Stomach (tissue), 8 donors: ENCODE measurements at regions not wholly inside any gene's neighbourhood (a gene's known extent, or its start where the extent isn't known, plus 50 kb on each side); places are given as distances from the start of the nearest gene placed in this dataset.

Experiments used
- DNase-seq, 2 donors: peaks; one replicate each; pipeline versions ENCODE4 v3.0.0 to v3.0.0-alpha.2; 2013 to 2019
- H3K27ac ChIP-seq, 5 donors: fragments of 200-600 bp in 4 of 5; sonication (generic) in 4 of 5; one replicate each; pipeline ENCODE4 v1.5.1; 2013 to 2019; ENCODE audit warnings: mild to moderate bottlenecking in 1 of 5, moderate library complexity in 1 of 5
- H3K27me3 ChIP-seq, 3 donors: fragments of 200-600 bp; sonication (generic); one replicate each; pipeline ENCODE4 v1.5.1; 2017 to 2019; ENCODE audit warnings: mixed run types in 1 of 3
- H3K36me3 ChIP-seq, 4 donors: fragments of 200-600 bp; sonication (generic); 1 replicate in 3 of 4; 2 replicates in 1 of 4; pipeline ENCODE4 v1.5.1; 2016 to 2019
- H3K4me1 ChIP-seq, 4 donors: fragments of 200-600 bp; sonication (generic); one replicate each; pipeline ENCODE4 v1.5.1; 2016 to 2019
- H3K4me3 ChIP-seq, 4 donors: fragments of 200-600 bp; sonication (generic) in 3 of 4; one replicate each; pipeline ENCODE4 v1.5.1; 2016 to 2019; ENCODE audit warnings: mild to moderate bottlenecking in 1 of 4
- H3K9me3 ChIP-seq, 4 donors: fragments of 200-600 bp; sonication (generic); one replicate each; pipeline ENCODE4 v1.5.1; 2016 to 2019
- EP300 ChIP-seq: sonication (generic); formaldehyde crosslinking; IDR thresholded peaks from one replicate; pipeline ENCODE4 v1.6.1; 2017; ENCODE audit warnings: antibody characterized with exemption
- POLR2A ChIP-seq, 4 donors: fragments of 450-650 bp; IDR thresholded peaks; one replicate each; pipeline ENCODE4 v1.6.1; 2016; ENCODE audit warnings: antibody characterized with exemption in 4 of 4, control low read depth in 2 of 4, mild to moderate bottlenecking in 1 of 4, moderate library complexity in 1 of 4
- POLR2AphosphoS5 ChIP-seq, 3 donors: sonication (generic); formaldehyde crosslinking; IDR thresholded peaks; one replicate each; pipeline ENCODE4 v1.6.1; 2016; ENCODE audit warnings: antibody characterized with exemption in 3 of 3
- WGBS, 5 donors: extraction: QIAGEN DNeasy Blood & Tissue Kit in 3 of 5; methylation state at CpG; one replicate each; pipeline versions ENCODE4 v1.1.5 to v1.1.7; 2013 to 2018; 5-methylcytosine and 5-hydroxymethylcytosine counted together
- intact Hi-C: fragments of 100-400 bp; cut with DNase I; formaldehyde crosslinking; loops from one replicate; pipeline ENCODE4 v1.15.1; 2023; ENCODE audit warnings: low total_unique reads
- TF ChIP-seq, protein P1 (sequence below), 7 experiments: fragments of 450-650 bp in 4 of 7; fragments of 200-600 bp in 3 of 7; sonication (generic) in 3 of 7; IDR thresholded peaks; one replicate each; pipeline ENCODE4 v1.5.1; 2016 to 2019; ENCODE audit warnings: antibody characterized with exemption in 7 of 7, control low read depth in 2 of 7, mild to moderate bottlenecking in 1 of 7
- donor health status: healthy with polysubstance abuse.
- donor health status: Bipolar disorder and iron deficiency.
- donor health status: healthy.

GRCh38 chr1:191984856-191985255 lies 173.4 kb upstream of the RGS18 start:
- intact Hi-C loops = no loop called here
- H3K27ac ChIP-seq = no peak overlapping the region
- H3K4me3 ChIP-seq = no peak overlapping the region
- WGBS, 5 donors = 53 to 73% (median 69%) methylated on average over 6 of the region's 6 CpGs
- H3K9me3 ChIP-seq = peaks cover 0 to 22% (median 9%) of the 10 kb centered on the region in 4 donors
- peak in 1 of 2 donors; percentile 11 for DNase-seq
- H3K4me1 ChIP-seq = no peaks in the 10 kb centered on the region
- H3K36me3 ChIP-seq = no peaks in the 10 kb centered on the region
- H3K27me3 ChIP-seq = no peaks in the 10 kb centered on the region
- TF ChIP-seq POLR2AphosphoS5 (IDR thresholded peaks at IDR 0.05) = no peak
- TF ChIP-seq, protein P1, sequence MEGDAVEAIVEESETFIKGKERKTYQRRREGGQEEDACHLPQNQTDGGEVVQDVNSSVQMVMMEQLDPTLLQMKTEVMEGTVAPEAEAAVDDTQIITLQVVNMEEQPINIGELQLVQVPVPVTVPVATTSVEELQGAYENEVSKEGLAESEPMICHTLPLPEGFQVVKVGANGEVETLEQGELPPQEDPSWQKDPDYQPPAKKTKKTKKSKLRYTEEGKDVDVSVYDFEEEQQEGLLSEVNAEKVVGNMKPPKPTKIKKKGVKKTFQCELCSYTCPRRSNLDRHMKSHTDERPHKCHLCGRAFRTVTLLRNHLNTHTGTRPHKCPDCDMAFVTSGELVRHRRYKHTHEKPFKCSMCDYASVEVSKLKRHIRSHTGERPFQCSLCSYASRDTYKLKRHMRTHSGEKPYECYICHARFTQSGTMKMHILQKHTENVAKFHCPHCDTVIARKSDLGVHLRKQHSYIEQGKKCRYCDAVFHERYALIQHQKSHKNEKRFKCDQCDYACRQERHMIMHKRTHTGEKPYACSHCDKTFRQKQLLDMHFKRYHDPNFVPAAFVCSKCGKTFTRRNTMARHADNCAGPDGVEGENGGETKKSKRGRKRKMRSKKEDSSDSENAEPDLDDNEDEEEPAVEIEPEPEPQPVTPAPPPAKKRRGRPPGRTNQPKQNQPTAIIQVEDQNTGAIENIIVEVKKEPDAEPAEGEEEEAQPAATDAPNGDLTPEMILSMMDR (IDR thresholded peaks at IDR 0.05) = no peak
- TF ChIP-seq EP300 = no peak
- TF ChIP-seq POLR2A (IDR thresholded peaks at IDR 0.05) = no peak

GRCh38 chr1:191992118-191992517 lies 166.1 kb upstream of the RGS18 start:
- Histone ChIP-seq H3K27me3 (no peaks in the 10 kb centered on the region), H3K9me3 (no peaks in the 10 kb centered on the region), H3K36me3 (no peaks in the 10 kb centered on the region), H3K27ac (no peak overlapping the region), H3K4me1 (no peaks in the 10 kb centered on the region), H3K4me3 (no peak overlapping the region)
- intact Hi-C loops = no loop called here
- DNase-seq = no peak
- TF ChIP-seq EP300 = no peak

DNA sequence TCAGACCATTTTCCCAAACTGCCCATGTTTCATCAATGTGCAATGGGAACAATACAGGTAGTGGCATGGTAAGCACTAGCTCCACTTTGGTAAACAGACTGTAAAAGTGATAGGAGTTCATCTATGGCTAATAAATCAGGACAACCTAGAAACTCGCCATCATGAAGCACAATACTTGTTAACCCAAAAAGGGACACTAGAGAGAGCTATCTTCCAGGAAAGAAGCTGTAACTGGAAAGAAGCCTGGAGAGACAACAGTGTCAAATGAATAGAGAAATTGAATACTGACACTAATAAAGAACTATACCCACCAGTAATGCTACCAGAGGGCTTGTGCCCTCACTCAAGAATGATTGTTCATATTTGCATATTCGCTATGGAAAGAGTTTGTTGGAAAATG lies 164.7 kb upstream of the RGS18 start:
- intact Hi-C loops = no loop called here
- Histone ChIP-seq H3K9me3 (no peaks in the 10 kb centered on the region), H3K4me3 (no peak overlapping the region), H3K4me1 (no peaks in the 10 kb centered on the region), H3K27ac (no peak overlapping the region), H3K36me3 (no peaks in the 10 kb centered on the region), H3K27me3 (no peaks in the 10 kb centered on the region)
- TF ChIP-seq POLR2A (IDR thresholded peaks at IDR 0.05) (no peak), EP300 (no peak), POLR2AphosphoS5 (IDR thresholded peaks at IDR 0.05) (no peak)
- TF ChIP-seq, protein P1 (IDR thresholded peaks at IDR 0.05) = no peak
- no peak for DNase-seq
- 53 to 56% (median 54%) methylated on average over 2 of the region's 2 CpGs for WGBS, 5 donors

DNA sequence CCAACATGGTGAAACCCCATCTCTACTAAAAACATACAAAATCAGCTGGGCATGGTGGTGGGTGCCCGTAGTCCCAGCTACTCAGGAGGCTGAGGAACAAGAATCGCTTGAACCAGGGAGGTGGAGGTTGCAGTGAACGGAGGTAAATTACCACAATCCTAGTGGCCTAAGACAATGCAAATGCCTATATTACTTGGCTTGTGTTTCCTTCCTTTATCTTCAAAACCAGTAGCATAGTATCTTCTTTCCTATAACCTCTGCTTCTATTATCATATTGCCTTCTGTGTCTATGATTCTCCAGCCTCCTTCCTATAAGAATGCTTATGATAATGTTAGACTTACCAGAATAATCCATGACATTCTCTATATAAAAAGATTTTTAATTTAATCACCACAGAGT lies 156.2 kb upstream of the RGS18 start:
- no peaks in the 10 kb centered on the region for H3K9me3 ChIP-seq
- H3K36me3 ChIP-seq = no peaks in the 10 kb centered on the region
- intact Hi-C loops = no loop called here
- no peaks in the 10 kb centered on the region for H3K27me3 ChIP-seq
- TF ChIP-seq EP300 = no peak
- TF ChIP-seq POLR2AphosphoS5 (IDR thresholded peaks at IDR 0.05) = no peak
- TF ChIP-seq, protein P1 (IDR thresholded peaks at IDR 0.05) = no peak
- TF ChIP-seq POLR2A (IDR thresholded peaks at IDR 0.05) = no peak
- H3K4me1 ChIP-seq = no peaks in the 10 kb centered on the region
- whole genome bisulfite sequencing, 5 donors = 81 to 88% (median 87%) methylated on average over 3 of the region's 3 CpGs
- H3K4me3 ChIP-seq = no peak overlapping the region
- no peak for DNase-seq
- no peak overlapping the region for H3K27ac ChIP-seq

GRCh38 chr1:192003295-192004077 lies 154.8 kb upstream of the RGS18 start:
- no peak for DNase-seq
- no peaks in the 10 kb centered on the region for H3K4me1 ChIP-seq
- 89 to 92% (median 90%) methylated on average over 5 of the region's 5 CpGs for WGBS, 5 donors
- H3K9me3 ChIP-seq = no peaks in the 10 kb centered on the region
- intact Hi-C loops = no loop called here
- TF ChIP-seq EP300 (no peak), POLR2AphosphoS5 (IDR thresholded peaks at IDR 0.05) (no peak), POLR2A (IDR thresholded peaks at IDR 0.05) (no peak)
- TF ChIP-seq, protein P1 (IDR thresholded peaks at IDR 0.05) = no peak
- no peaks in the 10 kb centered on the region for H3K36me3 ChIP-seq
- no peaks in the 10 kb centered on the region for H3K27me3 ChIP-seq
- H3K4me3 ChIP-seq = no peak overlapping the region
- H3K27ac ChIP-seq = no peak overlapping the region
